ENCODE measurements at regions not wholly inside any gene's neighbourhood (a gene's known extent, or its start where the extent isn't known, plus 50 kb on each side); places are given as distances from the start of the nearest gene placed in this dataset.
"Not testable (repeated sequence)": the region's sequence is repeated elsewhere in the genome, so short reads cannot be mapped to it uniquely, and the experiment has no call there.

GRCh38 chr5:91464886-91465646 lies 81.9 kb upstream of the ARRDC3 start:
- no peak for DNase-seq

GRCh38 chr5:91457681-91458058 lies 74.6 kb upstream of the ARRDC3 start:
- no peak for DNase-seq

DNA sequence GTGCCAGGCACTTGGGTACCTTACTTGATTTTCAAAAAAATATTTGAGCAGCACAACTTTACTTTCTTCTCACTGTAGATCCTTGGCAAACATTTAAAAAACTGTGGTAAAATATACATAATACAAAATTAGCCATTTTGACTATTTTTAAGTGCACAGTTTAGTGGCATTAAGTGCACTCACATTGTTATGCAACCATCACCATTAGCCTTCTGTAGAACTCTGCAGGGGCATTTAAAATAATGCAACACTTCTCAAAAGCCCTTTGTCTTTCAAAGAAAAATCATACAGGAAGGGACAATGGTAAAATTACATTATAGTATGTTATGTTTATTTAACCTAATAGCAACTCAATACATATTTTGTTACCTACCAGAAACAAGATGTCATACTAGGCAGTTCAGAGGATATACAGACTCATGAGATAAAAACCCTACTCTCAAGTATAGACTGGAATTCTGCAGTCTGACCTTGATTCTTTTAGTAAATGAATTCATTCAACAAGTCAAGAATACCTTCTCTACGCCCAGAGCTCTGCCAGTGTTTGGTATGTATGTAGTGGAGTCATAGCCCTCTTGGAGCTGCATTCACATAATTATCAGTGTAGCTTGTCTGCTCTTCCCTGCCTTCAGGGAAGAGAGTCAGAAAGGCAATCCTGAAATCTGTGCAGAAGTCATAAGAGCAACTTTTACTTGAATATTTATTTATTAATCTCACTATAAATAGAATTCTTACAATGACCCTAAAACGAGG lies 74.0 kb upstream of the ARRDC3 start:
- DNase-seq, result no peak

DNA sequence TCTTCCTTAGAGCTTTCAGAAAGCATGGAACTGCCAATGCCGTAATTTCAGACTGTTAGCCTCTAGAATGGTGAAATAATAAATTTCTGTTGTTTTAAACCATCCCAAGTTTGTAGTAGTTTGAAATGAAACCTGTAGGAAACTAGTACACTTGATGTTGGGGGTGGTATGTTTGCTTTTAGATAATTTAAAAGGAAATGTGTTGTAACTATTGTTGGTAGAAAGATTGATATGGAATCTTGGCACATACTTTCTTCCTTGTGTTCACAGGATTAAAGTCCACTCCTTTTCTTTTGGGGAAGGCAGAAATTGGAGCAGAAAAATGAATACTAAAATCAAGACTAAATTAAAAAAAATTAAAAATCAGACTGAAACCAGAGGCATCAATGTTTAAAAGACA lies 66.0 kb upstream of the ARRDC3 start:
- no peak for DNase-seq

DNA sequence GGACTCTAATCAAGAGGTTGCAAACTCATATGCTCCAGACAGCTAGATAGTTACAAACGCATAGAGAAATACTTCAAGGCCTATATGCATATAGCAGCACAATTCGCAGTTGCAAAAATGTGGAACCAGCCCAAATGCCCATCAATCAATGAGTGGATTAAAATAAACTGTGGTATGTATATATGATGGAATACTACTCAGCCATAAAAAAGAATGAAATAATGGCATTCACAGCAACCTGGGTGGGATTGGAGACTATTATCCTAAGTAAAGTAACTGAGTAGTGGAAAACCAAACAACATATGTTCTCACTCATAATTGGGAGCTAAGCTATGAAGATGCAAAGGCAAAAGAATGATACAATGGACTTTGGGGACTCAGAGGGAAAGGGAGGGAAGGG lies 65.0 kb upstream of the ARRDC3 start:
- not testable (repeated sequence) for DNase-seq

GRCh38 chr5:91446880-91447279 lies 63.8 kb upstream of the ARRDC3 start:
- not testable (repeated sequence) for DNase-seq

GRCh38 chr5:91443761-91444467 lies 60.8 kb upstream of the ARRDC3 start:
- no peak for DNase-seq

DNA sequence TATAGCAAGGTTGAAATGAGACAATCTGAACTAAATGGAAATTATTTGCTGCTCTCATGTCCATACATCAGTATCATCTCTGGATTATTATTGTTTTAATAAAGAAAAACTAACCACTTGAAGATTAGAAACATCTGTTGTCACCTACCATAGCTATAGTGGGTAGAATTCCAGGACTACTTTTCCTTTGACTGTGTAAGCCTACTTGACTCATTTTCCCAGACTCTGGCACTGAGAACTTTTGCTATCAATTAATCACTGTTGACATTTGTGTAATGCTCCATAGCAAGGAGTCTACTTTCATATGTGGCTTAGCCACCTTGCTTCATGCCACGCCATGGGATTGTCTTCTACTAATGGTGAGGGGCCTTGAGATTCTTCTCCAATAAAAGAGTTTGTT lies 59.9 kb upstream of the ARRDC3 start:
- no peak for DNase-seq

- no peak for DNase-seq
These were observed 58.0 kb upstream of the ARRDC3 start for GRCh38 chr5:91441082-91441481.

DNA sequence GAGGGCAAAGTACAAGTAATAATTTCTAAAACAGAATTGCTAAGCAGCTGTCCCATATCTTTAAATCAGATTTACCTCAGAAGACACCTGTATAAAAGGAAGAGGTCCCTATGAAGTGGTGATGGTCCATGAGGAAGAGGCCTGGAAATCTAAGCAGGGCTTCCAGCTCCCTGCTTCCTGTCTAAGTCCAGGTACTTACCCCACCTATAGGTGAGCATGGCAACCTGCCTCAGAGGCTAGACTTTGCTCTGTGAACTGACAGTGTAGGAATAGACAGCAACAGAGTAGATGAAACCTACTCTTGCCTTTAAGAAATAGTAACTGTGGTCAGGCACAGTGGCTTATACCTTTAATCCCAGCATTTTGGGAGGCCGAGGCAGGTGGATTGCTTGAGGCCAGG lies 55.8 kb upstream of the ARRDC3 start:
- DNase-seq, result no peak

- DNase-seq, result no peak
These were observed 53.1 kb upstream of the ARRDC3 start for GRCh38 chr5:91436241-91436640.

GRCh38 chr5:91434348-91434747 lies 51.2 kb upstream of the ARRDC3 start:
- no peak for DNase-seq

DNA sequence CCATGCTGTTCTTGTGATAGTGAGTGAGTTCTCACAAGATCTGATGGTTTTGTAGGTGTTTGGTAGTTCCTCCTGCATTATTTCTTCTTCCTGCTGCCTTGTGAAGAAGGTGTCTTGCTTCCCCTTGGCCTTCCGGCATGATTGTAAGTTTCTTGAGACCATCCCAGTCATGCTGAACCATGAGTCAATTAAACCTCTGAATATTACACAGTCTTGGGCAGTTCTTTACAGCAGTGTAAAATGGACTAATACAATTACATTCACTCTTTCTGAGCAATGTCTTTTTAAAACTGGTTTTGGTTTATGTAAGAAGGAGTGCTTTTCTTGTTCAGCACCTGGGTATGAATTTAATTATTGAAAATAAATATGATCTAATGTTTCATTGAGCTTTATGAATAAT lies 50.7 kb upstream of the ARRDC3 start:
- DNase-seq, result no peak
